Stimulated activated CD4-positive, alpha-beta T cell treated with anti-CD3 and anti-CD28 coated beads, Interleukin-2, amount 100 ng/mL, for 24 hours (primary cell): ENCODE measurements at regions not wholly inside any gene's neighbourhood (a gene's known extent, or its start where the extent isn't known, plus 50 kb on each side); places are given as distances from the start of the nearest gene placed in this dataset.
A peak's percentile ranks its signal among the peaks of the same experiment; 100 is the strongest.

ENCODE experiments used
- DNase-seq, 2 donors: peaks; one replicate each; pipeline ENCODE4 v3.0.0-alpha.2; 2020

DNA sequence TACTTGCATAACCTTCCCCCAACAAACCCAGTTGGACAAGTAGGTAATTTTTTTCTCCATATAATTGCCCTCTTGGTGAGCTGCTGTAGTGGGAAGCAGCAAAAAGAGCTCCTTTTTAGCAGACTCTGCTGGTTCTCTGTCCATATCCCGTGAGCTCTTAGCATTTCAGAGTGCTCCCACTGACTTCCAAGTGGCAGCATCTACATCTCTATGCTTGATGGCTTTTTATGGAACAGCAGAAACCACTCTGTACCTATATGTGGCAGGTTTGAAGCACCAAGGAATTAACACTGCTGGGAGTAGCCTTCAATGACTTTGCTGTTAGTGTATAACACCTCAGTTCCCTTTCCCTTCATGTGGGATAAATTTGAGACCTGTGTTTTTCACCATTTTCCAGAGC lies 168.4 kb upstream of the NHS start:
- no peak for DNase-seq

- DNase-seq, result no peak
These were observed 160.0 kb upstream of the NHS start for GRCh38 chrX:17214962-17215361.

DNA sequence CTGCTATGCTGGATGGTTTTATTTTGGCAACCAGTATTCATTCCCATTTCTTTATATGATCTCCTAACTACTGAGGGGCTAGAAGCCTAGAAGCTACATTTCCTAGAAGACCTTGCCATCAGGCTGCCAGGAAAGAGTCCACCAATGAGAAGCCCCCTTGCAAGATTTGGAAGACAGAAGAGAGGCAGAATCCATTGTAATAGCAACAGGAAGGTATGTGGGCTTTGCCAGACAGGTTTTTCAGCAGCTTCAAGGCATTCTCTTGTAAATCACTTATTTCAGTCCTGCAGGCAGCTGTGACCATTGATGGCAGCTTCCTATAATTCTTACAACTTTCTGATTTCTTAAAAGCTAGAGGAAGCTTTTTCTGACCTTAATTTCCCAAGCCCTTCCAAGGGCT lies 148.3 kb upstream of the NHS start:
- DNase-seq, result no peak

DNA sequence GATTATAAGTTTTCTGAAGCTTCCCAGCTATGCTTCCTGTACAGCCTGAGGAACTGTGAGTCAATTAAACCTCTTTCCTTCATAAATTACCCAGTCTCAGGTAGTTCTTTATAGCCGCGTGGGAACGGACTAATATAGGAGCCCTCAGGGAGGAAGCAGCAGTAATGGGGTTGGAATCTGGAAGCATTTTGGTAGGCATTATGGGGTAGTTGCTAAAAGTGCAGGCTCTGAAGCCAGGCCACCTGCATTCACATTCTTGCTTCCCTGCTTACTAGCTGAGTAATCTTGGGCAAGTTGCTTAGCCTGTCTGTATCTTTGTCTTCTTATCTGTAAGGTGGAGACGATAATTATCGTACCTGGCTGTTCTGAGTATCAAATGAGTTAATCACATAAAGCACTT lies 137.9 kb upstream of the NHS start:
- DNase-seq, result no peak

- DNase-seq, result peak; percentile 10 to 26
These were observed 132.5 kb upstream of the NHS start for GRCh38 chrX:17242470-17242869.

- DNase-seq, result no peak
These were observed 127.9 kb upstream of the NHS start for GRCh38 chrX:17247144-17247543.

GRCh38 chrX:17262123-17262522 lies 112.9 kb upstream of the NHS start:
- DNase-seq, result no peak

DNA sequence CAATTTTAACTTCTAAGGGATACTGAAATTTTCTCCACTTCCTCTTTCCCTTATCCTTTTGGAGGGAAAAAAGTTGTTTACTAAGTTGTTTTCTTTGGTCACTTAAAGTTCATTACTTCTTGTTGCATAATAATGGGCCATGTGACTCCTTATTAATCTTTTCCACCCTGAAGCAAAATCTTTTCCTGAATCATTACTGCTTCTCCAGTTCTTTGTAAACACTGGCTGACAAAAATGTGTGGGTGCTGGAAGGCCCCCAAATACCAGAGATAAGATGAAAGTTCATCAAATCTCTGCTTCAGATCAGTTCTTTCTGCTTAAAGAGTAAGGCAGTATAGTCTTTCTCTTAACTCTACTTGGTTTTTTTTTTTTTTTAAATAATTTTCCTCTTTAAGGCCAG lies 108.9 kb upstream of the NHS start:
- DNase-seq, result no peak

DNA sequence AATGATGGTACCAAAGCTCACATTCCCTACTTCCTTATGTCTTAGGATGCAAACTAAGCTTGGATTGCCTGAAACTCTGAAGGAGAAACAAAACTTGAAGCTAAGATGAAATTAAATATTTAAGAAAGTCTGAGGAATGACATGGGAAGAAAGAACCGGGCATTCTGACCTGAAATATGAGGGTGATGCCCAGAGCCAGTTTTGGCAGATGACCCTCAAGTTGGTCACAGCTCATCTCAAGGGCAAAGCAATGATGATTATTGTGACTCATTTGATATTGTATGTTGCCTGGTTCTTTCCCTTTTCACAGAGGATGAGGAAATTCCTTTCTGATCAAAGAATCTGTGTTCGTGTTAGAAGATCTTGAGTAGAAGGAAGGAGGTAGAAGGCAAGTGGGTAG lies 96.0 kb upstream of the NHS start:
- no peak for DNase-seq

- DNase-seq, result no peak
These were observed 89.0 kb upstream of the NHS start for GRCh38 chrX:17285983-17286382.

GRCh38 chrX:17291171-17291900 lies 83.7 kb upstream of the NHS start:
- DNase-seq, result no peak

GRCh38 chrX:17292111-17292527 lies 82.9 kb upstream of the NHS start:
- DNase-seq, result no peak

DNA sequence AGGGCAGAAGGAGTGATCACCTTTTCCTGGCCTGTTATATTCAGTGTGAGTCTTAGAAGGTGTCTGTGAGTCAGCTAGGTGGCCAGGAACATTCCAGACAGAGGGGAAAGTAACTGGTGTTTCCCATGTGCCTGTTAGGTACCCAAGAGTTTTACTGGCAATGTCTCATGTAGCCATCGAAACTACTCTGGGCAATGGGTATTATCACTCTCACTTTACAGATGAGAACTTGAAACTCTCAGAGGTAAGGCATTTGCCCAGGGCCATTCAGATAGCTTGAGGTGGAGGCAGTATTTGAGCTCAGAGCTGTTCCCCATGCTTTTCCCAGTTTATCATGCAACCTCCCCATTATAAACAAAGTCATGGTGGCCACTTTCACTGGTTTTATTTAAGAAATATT lies 80.4 kb upstream of the NHS start:
- DNase-seq, result no peak

- DNase-seq, result no peak
These were observed 79.2 kb upstream of the NHS start for GRCh38 chrX:17295791-17296190.

GRCh38 chrX:17298564-17298963 lies 76.4 kb upstream of the NHS start:
- DNase-seq, result no peak

DNA sequence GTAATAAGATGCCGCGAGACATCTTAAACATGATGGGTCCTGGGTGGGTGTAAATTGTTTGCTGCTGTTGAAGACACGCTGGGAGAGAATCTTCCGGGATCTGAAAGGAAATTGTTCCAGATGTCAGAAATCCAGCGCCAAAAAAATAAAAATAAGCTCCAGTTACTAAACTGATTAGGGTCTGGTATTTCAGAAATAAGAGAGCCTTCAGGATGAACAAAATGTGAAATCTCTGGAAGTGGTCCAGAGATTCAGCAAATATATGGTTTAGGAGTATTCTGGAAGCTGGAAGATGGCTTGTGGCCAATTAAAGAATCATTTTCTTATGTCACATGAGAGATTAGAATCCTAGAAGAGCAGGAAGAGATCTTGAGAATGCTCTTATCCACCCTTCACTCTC lies 75.8 kb upstream of the NHS start:
- no peak for DNase-seq

DNA sequence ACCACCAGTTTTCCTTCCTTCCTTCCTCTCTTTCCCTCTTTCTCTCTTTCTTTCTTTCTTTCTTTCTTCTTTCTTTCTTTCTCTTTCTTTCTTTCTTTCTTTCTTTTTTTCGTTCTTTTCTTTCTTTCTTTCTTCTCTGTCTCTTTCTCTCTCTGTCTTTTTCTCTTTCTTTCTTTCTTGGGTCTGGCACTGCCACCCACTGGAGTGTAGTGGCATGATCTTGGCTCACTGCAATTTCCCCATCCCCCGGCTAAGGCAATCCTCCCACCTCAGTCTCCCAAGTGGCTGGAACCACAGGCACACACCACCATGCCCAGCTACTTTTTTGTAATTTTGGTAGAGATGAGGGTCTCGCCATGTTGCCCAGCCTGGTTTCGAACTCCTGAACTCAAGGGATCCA lies 51.6 kb upstream of the NHS start:
- no peak for DNase-seq
